OCI-LY1 (cell line): ENCODE measurements at regions not wholly inside any gene's neighbourhood (a gene's known extent, or its start where the extent isn't known, plus 50 kb on each side); places are given as distances from the start of the nearest gene placed in this dataset.

Experiments
- H2AFZ ChIP-seq: fragments of 200-600 bp; sonication (generic), shearing (Covaris generic); 2 replicates; pipeline ENCODE4 v1.6.0; 2014; ENCODE audit warnings: antibody characterized with exemption, mild to moderate bottlenecking, low read length
- H3F3A ChIP-seq: fragments of 200-600 bp; sonication (generic), shearing (Covaris generic); 2 replicates; pipeline ENCODE4 v1.6.0; 2014; ENCODE audit warnings: mild to moderate bottlenecking, antibody characterized with exemption, low read length, moderate library complexity; ENCODE audit not compliant: insufficient read depth
- H3K27ac ChIP-seq: fragments of 200-600 bp; sonication (generic); 2 replicates; pipeline ENCODE4 v1.5.1; 2014; ENCODE audit warnings: low read length, mixed run types, mild to moderate bottlenecking, low read depth; ENCODE audit not compliant: poor library complexity, severe bottlenecking
- H3K27me3 ChIP-seq: fragments of 200-600 bp; sonication (generic); 2 replicates; pipeline ENCODE4 v1.6.0; 2014; ENCODE audit warnings: antibody characterized with exemption, mild to moderate bottlenecking, low read length, moderate library complexity; ENCODE audit not compliant: insufficient read depth
- H3K36me3 ChIP-seq: fragments of 200-600 bp; sonication (generic); 2 replicates; pipeline ENCODE4 v1.6.1; 2014; ENCODE audit warnings: mild to moderate bottlenecking, antibody characterized with exemption, low read length, moderate library complexity, mixed read lengths; ENCODE audit not compliant: insufficient read depth
- H3K4me1 ChIP-seq: fragments of 200-600 bp; sonication (generic); 2 replicates; pipeline ENCODE4 v1.5.1; 2014; ENCODE audit warnings: mild to moderate bottlenecking, low read length, moderate library complexity; ENCODE audit not compliant: insufficient read depth, severe bottlenecking
- H3K4me2 ChIP-seq: fragments of 200-600 bp; sonication (generic), shearing (Covaris generic); 2 replicates; pipeline ENCODE4 v1.6.1; 2014; ENCODE audit warnings: low read length
- H3K4me3 ChIP-seq: fragments of 200-600 bp; sonication (generic); 2 replicates; pipeline ENCODE4 v1.5.1; 2014; ENCODE audit warnings: low read length, low read depth, mild to moderate bottlenecking, mixed read lengths; ENCODE audit not compliant: poor library complexity, severe bottlenecking
- H3K79me2 ChIP-seq: fragments of 200-600 bp; shearing (Covaris generic); 2 replicates; pipeline ENCODE4 v1.6.1; 2016; ENCODE audit warnings: mixed run types, low read length, mixed read lengths; ENCODE audit not compliant: insufficient read depth
- H3K9ac ChIP-seq: fragments of 200-600 bp; sonication (generic), shearing (Covaris generic); 2 replicates; pipeline ENCODE4 v1.6.1; 2014; ENCODE audit warnings: mild to moderate bottlenecking, low read length, mixed read lengths
- H3K9me2 ChIP-seq: fragments of 200-600 bp; sonication (generic), shearing (Covaris generic); 2 replicates; pipeline ENCODE4 v1.6.1; 2014; ENCODE audit warnings: low read depth, mild to moderate bottlenecking, low read length, mixed read lengths
- H3K9me3 ChIP-seq: fragments of 200-600 bp; shearing (Covaris generic); 2 replicates; pipeline ENCODE4 v1.6.1; 2014; ENCODE audit warnings: low read length, mixed read lengths
- H4K20me1 ChIP-seq: fragments of 200-600 bp; sonication (generic), shearing (Covaris generic); 2 replicates; pipeline ENCODE4 v1.6.0; 2016; ENCODE audit warnings: mild to moderate bottlenecking, low read length; ENCODE audit not compliant: insufficient read depth
- EZH2 ChIP-seq: fragments of 200-600 bp; sonication (generic), shearing (Covaris generic); IDR thresholded peaks from 2 replicates; pipeline ENCODE4 v1.8.0; 2017; ENCODE audit warnings: borderline replicate concordance, mixed run types, mild to moderate bottlenecking, antibody characterized with exemption, low read length, moderate library complexity, mixed read lengths
- TF ChIP-seq, protein P1 (sequence below): fragments of 200-600 bp; sonication (generic), shearing (Covaris generic); IDR thresholded peaks from 2 replicates; pipeline ENCODE4 v1.5.1; 2017; ENCODE audit warnings: mild to moderate bottlenecking, antibody characterized with exemption, low read length, moderate library complexity, mixed read lengths

DNA sequence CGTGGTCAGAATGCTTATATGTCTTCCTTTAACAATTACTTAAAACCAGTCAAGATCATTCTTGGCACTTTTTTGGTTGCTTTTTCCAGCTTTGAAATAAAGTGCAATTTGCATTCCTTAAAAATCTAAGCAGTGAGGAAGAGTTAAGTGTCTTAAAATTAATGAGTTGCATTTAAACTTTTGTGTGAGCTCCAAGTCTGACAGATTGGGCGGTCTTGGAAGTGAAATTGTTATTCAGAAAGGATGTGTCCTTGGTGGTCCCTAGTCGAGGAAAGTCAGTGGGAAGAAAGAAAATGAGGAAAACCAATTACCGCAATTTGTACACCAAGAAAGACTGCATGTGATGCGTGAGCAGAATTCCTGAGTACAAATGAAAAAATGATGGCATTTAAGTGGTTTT is 132.5 kb downstream of the HHIPL2 start:
- no peaks in the 10 kb centered on the region for H3K9me2 ChIP-seq
- H3K79me2 ChIP-seq = no peaks in the 10 kb centered on the region
- no peaks in the 10 kb centered on the region for H3K4me1 ChIP-seq
- no peak overlapping the region for H3K4me3 ChIP-seq
- no peaks in the 10 kb centered on the region for H4K20me1 ChIP-seq
- no peak overlapping the region for H3K27ac ChIP-seq
- no peak overlapping the region for H2AFZ ChIP-seq
- H3K27me3 ChIP-seq = no peaks in the 10 kb centered on the region
- H3F3A ChIP-seq = no peaks in the 10 kb centered on the region
- H3K9ac ChIP-seq = no peak overlapping the region
- H3K36me3 ChIP-seq = no peaks in the 10 kb centered on the region
- no peaks in the 10 kb centered on the region for H3K9me3 ChIP-seq
- no peak overlapping the region for H3K4me2 ChIP-seq
- no peak for TF ChIP-seq EZH2
- TF ChIP-seq, protein P1, sequence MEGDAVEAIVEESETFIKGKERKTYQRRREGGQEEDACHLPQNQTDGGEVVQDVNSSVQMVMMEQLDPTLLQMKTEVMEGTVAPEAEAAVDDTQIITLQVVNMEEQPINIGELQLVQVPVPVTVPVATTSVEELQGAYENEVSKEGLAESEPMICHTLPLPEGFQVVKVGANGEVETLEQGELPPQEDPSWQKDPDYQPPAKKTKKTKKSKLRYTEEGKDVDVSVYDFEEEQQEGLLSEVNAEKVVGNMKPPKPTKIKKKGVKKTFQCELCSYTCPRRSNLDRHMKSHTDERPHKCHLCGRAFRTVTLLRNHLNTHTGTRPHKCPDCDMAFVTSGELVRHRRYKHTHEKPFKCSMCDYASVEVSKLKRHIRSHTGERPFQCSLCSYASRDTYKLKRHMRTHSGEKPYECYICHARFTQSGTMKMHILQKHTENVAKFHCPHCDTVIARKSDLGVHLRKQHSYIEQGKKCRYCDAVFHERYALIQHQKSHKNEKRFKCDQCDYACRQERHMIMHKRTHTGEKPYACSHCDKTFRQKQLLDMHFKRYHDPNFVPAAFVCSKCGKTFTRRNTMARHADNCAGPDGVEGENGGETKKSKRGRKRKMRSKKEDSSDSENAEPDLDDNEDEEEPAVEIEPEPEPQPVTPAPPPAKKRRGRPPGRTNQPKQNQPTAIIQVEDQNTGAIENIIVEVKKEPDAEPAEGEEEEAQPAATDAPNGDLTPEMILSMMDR = no peak

DNA sequence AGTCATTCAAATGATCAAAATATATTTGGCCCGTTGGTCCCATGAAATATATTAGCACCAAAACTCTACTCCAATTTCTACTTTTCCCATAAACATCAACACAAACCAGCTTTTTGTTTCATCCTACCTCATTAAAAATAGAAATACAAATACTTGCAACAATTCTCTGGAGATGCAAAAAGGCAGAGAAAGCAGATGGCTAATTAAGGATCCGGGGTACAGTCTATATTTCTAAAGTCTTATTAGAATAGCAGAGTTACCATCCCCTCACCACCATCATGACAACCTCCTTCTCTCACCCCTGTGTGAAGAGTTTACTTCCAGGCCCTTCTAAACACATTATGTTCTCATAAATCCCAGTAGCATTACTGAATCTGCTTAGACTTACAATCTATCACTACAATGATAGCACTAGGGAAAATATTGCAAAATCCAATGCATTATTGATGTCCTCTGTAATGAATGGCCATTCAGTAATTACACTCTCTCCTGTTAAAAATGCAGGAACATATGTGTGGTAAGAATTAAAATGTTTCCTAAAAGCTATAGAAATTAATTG is 133.8 kb downstream of the HHIPL2 start:
- H3K36me3 ChIP-seq = no peaks in the 10 kb centered on the region
- no peak for TF ChIP-seq EZH2
- TF ChIP-seq, protein P1 = no peak

DNA sequence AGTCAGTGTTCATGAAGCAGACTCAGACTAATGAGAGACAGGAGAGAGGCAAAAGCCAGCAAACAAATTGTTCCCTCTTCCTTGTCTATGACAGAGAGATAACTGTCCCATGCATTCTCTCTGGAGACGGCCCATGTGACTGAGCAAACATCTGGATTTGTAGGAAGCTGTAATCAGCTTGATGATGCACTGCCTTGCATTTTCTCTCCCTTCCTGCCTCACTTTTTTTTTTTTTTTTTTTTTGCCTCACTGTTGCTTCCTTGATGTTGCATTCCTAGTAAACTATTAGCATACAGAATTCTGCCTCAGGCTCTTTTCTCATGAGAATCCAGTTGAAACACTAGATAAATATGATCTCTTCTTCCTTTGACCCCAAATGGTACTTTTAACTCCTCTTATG is 134.5 kb downstream of the HHIPL2 start:
- Histone ChIP-seq H3K4me3 (no peak overlapping the region), H3K27ac (no peak overlapping the region), H3K4me2 (no peak overlapping the region), H3K79me2 (no peaks in the 10 kb centered on the region), H3F3A (no peaks in the 10 kb centered on the region), H3K9me2 (no peaks in the 10 kb centered on the region), H3K4me1 (no peaks in the 10 kb centered on the region), H3K9ac (no peak overlapping the region), H3K9me3 (no peaks in the 10 kb centered on the region), H4K20me1 (no peaks in the 10 kb centered on the region), H2AFZ (no peak overlapping the region), H3K36me3 (no peaks in the 10 kb centered on the region), H3K27me3 (no peaks in the 10 kb centered on the region)
- no peak for TF ChIP-seq EZH2
- TF ChIP-seq, protein P1 = no peak

More for the DNA sequence above, 133.8 kb downstream of the HHIPL2 start:
- H3K9ac ChIP-seq = no peak overlapping the region
- no peak overlapping the region for H2AFZ ChIP-seq
- H3K79me2 ChIP-seq = no peaks in the 10 kb centered on the region
- H3K27me3 ChIP-seq = no peaks in the 10 kb centered on the region
- H3K4me1 ChIP-seq = no peaks in the 10 kb centered on the region
- H3F3A ChIP-seq = no peaks in the 10 kb centered on the region
- no peak overlapping the region for H3K4me2 ChIP-seq
- H3K9me3 ChIP-seq = no peaks in the 10 kb centered on the region
- no peaks in the 10 kb centered on the region for H3K9me2 ChIP-seq
- no peak overlapping the region for H3K4me3 ChIP-seq
- H3K27ac ChIP-seq = no peak overlapping the region
- no peaks in the 10 kb centered on the region for H4K20me1 ChIP-seq
